Muscle of back (tissue), 3 donors: ENCODE measurements at regions not wholly inside any gene's neighbourhood (a gene's known extent, or its start where the extent isn't known, plus 50 kb on each side); places are given as distances from the start of the nearest gene placed in this dataset.
"Not testable (repeated sequence)": the region's sequence is repeated elsewhere in the genome, so short reads cannot be mapped to it uniquely, and the experiment has no call there.

Source experiments
- DNase-seq, 3 donors: peaks; one replicate each; pipeline versions ENCODE4 v3.0.0 to v3.0.0-alpha.2; 2013

- not testable (repeated sequence) for DNase-seq
Measured at GRCh38 chr1:146282807-146283526, 54.1 kb upstream of the NOTCH2NLA start.

DNA sequence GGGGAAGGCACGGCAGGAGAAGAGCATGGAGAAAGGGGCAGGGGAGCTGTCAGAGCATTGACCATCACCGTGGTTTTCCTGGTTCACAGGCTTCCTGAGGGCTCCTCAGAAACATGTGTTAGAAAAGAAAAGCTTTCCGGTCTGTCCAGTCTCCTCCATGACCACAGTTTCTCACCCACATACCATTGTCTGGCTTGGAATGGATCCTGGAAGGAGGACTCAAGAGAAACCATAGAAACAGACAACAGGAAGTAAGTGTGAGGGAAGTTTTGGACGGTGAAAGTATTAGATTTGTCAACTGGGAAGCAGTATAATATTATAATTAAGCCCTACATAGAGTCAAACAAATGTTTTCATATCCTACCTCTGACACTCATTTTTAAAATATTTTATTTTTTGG lies 52.7 kb upstream of the NOTCH2NLA start:
- DNase-seq, result not testable (repeated sequence)

DNA sequence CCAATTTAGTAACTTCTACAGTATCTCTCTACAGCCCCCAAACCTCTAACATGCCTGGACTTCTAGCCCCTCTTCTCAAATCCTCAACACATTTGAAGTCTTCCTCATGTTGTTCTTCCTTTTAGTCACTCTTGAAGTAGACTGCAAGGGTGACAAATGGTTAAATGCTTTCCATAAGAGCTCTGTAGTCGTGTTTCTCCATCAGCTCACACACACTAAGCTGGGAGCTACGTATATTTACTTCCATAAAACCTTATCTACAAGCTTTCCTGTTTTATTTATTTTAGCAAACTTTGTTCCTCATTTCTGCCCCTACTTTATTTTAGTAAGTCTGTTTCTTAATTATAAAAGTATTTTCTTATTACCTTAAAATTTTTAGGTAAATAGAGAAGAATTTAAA lies 49.9 kb upstream of the NOTCH2NLA start:
- DNase-seq, result not testable (repeated sequence)
